ENCODE measurements at regions not wholly inside any gene's neighbourhood (a gene's known extent, or its start where the extent isn't known, plus 50 kb on each side); places are given as distances from the start of the nearest gene placed in this dataset.

- TF ChIP-seq CTCF (conservative IDR thresholded peaks at IDR 0.05; ENCODE audit: low read length) (no peak), EZH2phosphoT487 (IDR thresholded peaks at IDR 0.05; ENCODE audit: borderline replicate concordance, low read depth, low read length) (no peak)
These were observed 1431.7 kb downstream of the LRRC4C start for GRCh38 chr11:40027720-40028119.
